Lung (tissue), 11 donors: ENCODE measurements at regions not wholly inside any gene's neighbourhood (a gene's known extent, or its start where the extent isn't known, plus 50 kb on each side); places are given as distances from the start of the nearest gene placed in this dataset.

ENCODE experiments used
- ATAC-seq: fragments of 200-7000 bp; cut with Tn5 transposase; one replicate; pipeline ENCODE4 v1.9.1; 2020; ENCODE audit warnings: moderate number of reproducible peaks; ENCODE audit not compliant: insufficient read depth, low FRiP score
- DNase-seq, 3 donors: peaks; one replicate each; pipeline ENCODE4 v3.0.0-alpha.2; 2013 to 2017
- H3K27ac ChIP-seq, 2 donors: one replicate each; pipeline ENCODE4 v1.5.1; 2013; ENCODE audit warnings: mild to moderate bottlenecking in 2 of 2, moderate library complexity in 2 of 2, control low read depth in 1 of 2, inconsistent platforms in 1 of 2, low read depth in 1 of 2, low read length in 1 of 2
- H3K27me3 ChIP-seq, 3 donors: one replicate each; pipeline ENCODE4 v1.5.1; 2013; ENCODE audit warnings: low read length in 2 of 3; ENCODE audit not compliant: control insufficient read depth in 3 of 3, insufficient read depth in 3 of 3
- H3K36me3 ChIP-seq, 4 donors: one replicate each; pipeline ENCODE4 v1.5.1; 2013; ENCODE audit warnings: low read length in 4 of 4, mild to moderate bottlenecking in 1 of 4, moderate library complexity in 1 of 4; ENCODE audit not compliant: control insufficient read depth in 4 of 4, insufficient read depth in 4 of 4
- H3K4me1 ChIP-seq, 5 donors: one replicate each; pipeline ENCODE4 v1.5.1; 2013; ENCODE audit warnings: low read length in 5 of 5, mild to moderate bottlenecking in 2 of 5, moderate library complexity in 1 of 5; ENCODE audit not compliant: control insufficient read depth in 5 of 5, insufficient read depth in 5 of 5
- H3K4me3 ChIP-seq: one replicate; pipeline ENCODE4 v1.5.1; 2013; ENCODE audit warnings: mild to moderate bottlenecking, control low read depth, moderate library complexity
- H3K9ac ChIP-seq, 2 donors: one replicate each; pipeline ENCODE4 v1.5.1; 2013; ENCODE audit warnings: low read length in 2 of 2, control low read depth in 1 of 2; ENCODE audit not compliant: insufficient read depth in 1 of 2
- H3K9me3 ChIP-seq, 4 donors: one replicate each; pipeline ENCODE4 v1.5.1; 2013; ENCODE audit warnings: low read length in 3 of 4, mild to moderate bottlenecking in 1 of 4, moderate library complexity in 1 of 4; ENCODE audit not compliant: control insufficient read depth in 4 of 4, insufficient read depth in 3 of 4
- CTCF ChIP-seq: IDR thresholded peaks from 2 replicates; pipeline ENCODE4 v1.5.1; 2012; ENCODE audit warnings: mild to moderate bottlenecking; ENCODE audit errors: control extremely low read depth, extremely low read depth
- WGBS, 2 donors: extraction: QIAGEN DNeasy Blood & Tissue Kit; methylation state at CpG; one replicate each; pipeline ENCODE4 v1.1.7; 2013; 5-methylcytosine and 5-hydroxymethylcytosine counted together
- donor health status: control.
- donor health status: control.
- donor health status: Bipolar disorder and iron deficiency.
- donor health status: healthy.
- donor health status: DM: yes; HTN: yes; CAD: no.

DNA sequence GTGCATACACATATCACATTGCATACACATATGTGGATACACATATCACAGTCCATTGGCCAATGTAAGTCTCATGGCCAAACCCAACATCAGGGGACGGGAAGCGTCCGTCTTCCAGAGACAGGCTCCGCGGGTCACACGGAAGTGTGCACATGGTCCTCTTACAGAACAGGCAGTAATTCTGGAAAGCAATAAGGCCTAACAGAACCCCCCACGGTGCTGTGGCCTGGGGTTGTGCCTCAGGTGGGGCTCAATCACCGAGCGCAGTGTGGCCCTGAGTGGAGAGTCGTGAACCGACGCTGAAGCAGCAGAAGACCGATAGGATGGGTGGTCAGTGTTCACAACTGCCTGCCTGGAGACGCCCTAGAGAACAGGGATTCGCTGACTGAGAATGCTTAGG lies 857.3 kb downstream of the GALR1 start:
- Histone ChIP-seq H3K4me1 (no peaks in the 10 kb centered on the region), H3K9ac (no peak overlapping the region), H3K9me3 (peaks cover 0 to 3% (median under 1%) of the 10 kb centered on the region in 4 donors), H3K27ac (no peak overlapping the region), H3K27me3 (no peaks in the 10 kb centered on the region), H3K4me3 (no peak overlapping the region), H3K36me3 (no peaks in the 10 kb centered on the region)
- DNase-seq (no peak), ATAC-seq (no peak)
- TF ChIP-seq CTCF: no peak
- 96 to 97% methylated on average over 15 of the region's 15 CpGs for WGBS, 2 donors

- no peaks in the 10 kb centered on the region for H3K27me3 ChIP-seq
- DNase-seq (no peak), ATAC-seq (no peak)
- no peak overlapping the region for H3K9ac ChIP-seq
- H3K4me1 ChIP-seq: no peaks in the 10 kb centered on the region
- H3K9me3 ChIP-seq: peaks cover 0 to 3% (median under 1%) of the 10 kb centered on the region in 4 donors
- H3K4me3 ChIP-seq: no peak overlapping the region
- H3K27ac ChIP-seq: no peak overlapping the region
- WGBS, 2 donors: 73 to 92% methylated on average over 9 of the region's 9 CpGs
- H3K36me3 ChIP-seq: no peaks in the 10 kb centered on the region
- TF ChIP-seq CTCF: no peak
Measured at GRCh38 chr18:78107363-78107762, 857.7 kb downstream of the GALR1 start.

GRCh38 chr18:78108554-78108953 lies 858.9 kb downstream of the GALR1 start:
- Histone ChIP-seq H3K27me3 (no peaks in the 10 kb centered on the region), H3K27ac (no peak overlapping the region), H3K36me3 (no peaks in the 10 kb centered on the region), H3K9me3 (peaks cover 0 to 3% (median under 1%) of the 10 kb centered on the region in 4 donors), H3K4me3 (no peak overlapping the region), H3K4me1 (no peaks in the 10 kb centered on the region), H3K9ac (no peak overlapping the region)
- 56 to 65% methylated on average over 5 of the region's 5 CpGs for WGBS, 2 donors
- TF ChIP-seq CTCF: no peak
- ATAC-seq: no peak
- DNase-seq: peak in 2 of 3 donors; percentile 17 to 63
